Epidermal melanocyte (primary cell): ENCODE measurements at regions not wholly inside any gene's neighbourhood (a gene's known extent, or its start where the extent isn't known, plus 50 kb on each side); places are given as distances from the start of the nearest gene placed in this dataset.
"Not testable (repeated sequence)": the region's sequence is repeated elsewhere in the genome, so short reads cannot be mapped to it uniquely, and the experiment has no call there.

Experiments
- DNase-seq: peaks from one replicate; pipeline ENCODE4 v3.0.0; 2011; ENCODE audit warnings: low spot score; ENCODE audit not compliant: insufficient read length

- no peak for DNase-seq
Measured at GRCh38 chr10:28354511-28354910, 51.6 kb upstream of the MPP7 start.

GRCh38 chr10:28355376-28355775 lies 52.5 kb upstream of the MPP7 start:
- no peak for DNase-seq

GRCh38 chr10:28359334-28359733 lies 56.5 kb upstream of the MPP7 start:
- no peak for DNase-seq

- DNase-seq, result no peak
Measured at GRCh38 chr10:28360175-28360574, 57.3 kb upstream of the MPP7 start.

- DNase-seq, result no peak
Measured at GRCh38 chr10:28363376-28363775, 60.5 kb upstream of the MPP7 start.

GRCh38 chr10:28365840-28366239 lies 63.0 kb upstream of the MPP7 start:
- DNase-seq, result no peak

GRCh38 chr10:28366994-28367393 lies 64.1 kb upstream of the MPP7 start:
- no peak for DNase-seq

- no peak for DNase-seq
Measured at GRCh38 chr10:28367413-28367812, 64.5 kb upstream of the MPP7 start.

- no peak for DNase-seq
Measured at GRCh38 chr10:28367929-28368484, 65.1 kb upstream of the MPP7 start.

- no peak for DNase-seq
Measured at GRCh38 chr10:28370107-28370835, 67.4 kb upstream of the MPP7 start.

GRCh38 chr10:28371638-28372037 lies 68.8 kb upstream of the MPP7 start:
- not testable (repeated sequence) for DNase-seq

- DNase-seq, result no peak
Measured at GRCh38 chr10:28374036-28374435, 71.2 kb upstream of the MPP7 start.

- DNase-seq, result no peak
Measured at GRCh38 chr10:28375399-28376354, 72.8 kb upstream of the MPP7 start.

- DNase-seq, result no peak
Measured at GRCh38 chr10:28378986-28379585, 76.2 kb upstream of the MPP7 start.

GRCh38 chr10:28381466-28381865 lies 78.6 kb upstream of the MPP7 start:
- DNase-seq, result no peak

GRCh38 chr10:28381903-28382347 lies 79.1 kb upstream of the MPP7 start:
- peak; percentile 73 for DNase-seq

- DNase-seq, result no peak
Measured at GRCh38 chr10:28382525-28383269, 79.8 kb upstream of the MPP7 start.

GRCh38 chr10:28384557-28384956 lies 81.7 kb upstream of the MPP7 start:
- DNase-seq, result no peak

- DNase-seq, result no peak
Measured at GRCh38 chr10:28385748-28386502, 83.1 kb upstream of the MPP7 start.

- DNase-seq, result no peak
Measured at GRCh38 chr10:28386503-28386868, 83.6 kb upstream of the MPP7 start.
